ENCODE measurements at regions not wholly inside any gene's neighbourhood (a gene's known extent, or its start where the extent isn't known, plus 50 kb on each side); places are given as distances from the start of the nearest gene placed in this dataset.
"Not testable (repeated sequence)": the region's sequence is repeated elsewhere in the genome, so short reads cannot be mapped to it uniquely, and the experiment has no call there.

DNA sequence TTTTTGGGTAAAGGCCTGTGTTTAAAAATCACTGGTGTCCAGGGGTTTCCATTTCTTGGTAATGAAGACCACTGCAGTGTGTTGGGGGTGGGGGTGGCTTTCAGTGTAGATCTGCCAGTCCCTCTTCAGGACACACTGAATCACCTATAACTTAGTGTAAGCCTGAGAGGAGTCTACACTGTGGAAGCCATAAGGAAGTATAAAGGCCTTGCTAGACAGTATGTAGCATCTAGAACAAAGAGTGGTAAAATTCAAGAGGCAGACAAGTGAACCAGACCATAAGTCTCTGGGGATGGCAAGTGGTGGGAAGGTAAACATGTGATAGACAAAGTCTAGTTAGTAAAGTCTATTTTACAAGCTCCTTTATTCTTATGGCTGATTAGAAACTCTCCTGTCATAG, 191.8 kb downstream of the CCNG2 start:
- Histone ChIP-seq H3K27me3 (ENCODE audit: control insufficient read depth, insufficient read depth, low read length) (no peaks in the 10 kb centered on the region), H3K4me3 (ENCODE audit: low read depth, low read length) (no peak overlapping the region), H3K36me3 (ENCODE audit: control insufficient read depth, insufficient read depth, low read length) (no peaks in the 10 kb centered on the region)
- no peak for TF ChIP-seq CTCF (IDR thresholded peaks at IDR 0.05; ENCODE audit: insufficient read depth, low read length, severe bottlenecking)
- DNase-seq (ENCODE audit: low read depth) (no peak), FAIRE-seq (no peak)

GRCh38 chr4:77349364-77349763, 192.4 kb downstream of the CCNG2 start:
- FAIRE-seq (no peak), DNase-seq (ENCODE audit: low read depth) (peak; percentile 28)
- Histone ChIP-seq H3K36me3 (ENCODE audit: control insufficient read depth, insufficient read depth, low read length) (no peaks in the 10 kb centered on the region), H3K4me3 (ENCODE audit: low read depth, low read length) (no peak overlapping the region), H3K27me3 (ENCODE audit: control insufficient read depth, insufficient read depth, low read length) (no peaks in the 10 kb centered on the region)
- TF ChIP-seq CTCF (IDR thresholded peaks at IDR 0.05; ENCODE audit: insufficient read depth, low read length, severe bottlenecking), result no peak

DNA sequence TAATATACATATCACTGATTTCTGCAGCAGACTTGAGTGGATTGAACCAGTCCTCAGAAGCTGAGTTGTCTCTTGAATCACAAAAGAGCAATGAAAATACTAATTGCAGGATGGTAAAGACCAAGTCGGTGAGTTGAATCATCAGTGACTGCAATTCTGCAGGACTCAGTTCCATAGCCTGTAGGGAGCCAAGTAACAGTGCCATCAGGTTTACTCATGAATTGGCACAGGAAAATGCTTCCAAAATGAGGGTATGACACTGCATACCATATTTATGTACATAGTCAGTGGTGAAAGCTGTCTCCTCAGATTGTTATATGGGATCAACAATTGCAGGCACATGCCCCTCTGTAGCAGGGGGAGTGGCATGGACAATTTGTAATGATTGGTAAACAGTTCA, 192.8 kb downstream of the CCNG2 start:
- Histone ChIP-seq H3K27me3 (ENCODE audit: control insufficient read depth, insufficient read depth, low read length) (no peaks in the 10 kb centered on the region), H3K4me3 (ENCODE audit: low read depth, low read length) (no peak overlapping the region), H3K36me3 (ENCODE audit: control insufficient read depth, insufficient read depth, low read length) (no peaks in the 10 kb centered on the region)
- no peak for TF ChIP-seq CTCF (IDR thresholded peaks at IDR 0.05; ENCODE audit: insufficient read depth, low read length, severe bottlenecking)
- FAIRE-seq, result peak; percentile 55
- peak; percentile 96 for DNase-seq (ENCODE audit: low read depth)

DNA sequence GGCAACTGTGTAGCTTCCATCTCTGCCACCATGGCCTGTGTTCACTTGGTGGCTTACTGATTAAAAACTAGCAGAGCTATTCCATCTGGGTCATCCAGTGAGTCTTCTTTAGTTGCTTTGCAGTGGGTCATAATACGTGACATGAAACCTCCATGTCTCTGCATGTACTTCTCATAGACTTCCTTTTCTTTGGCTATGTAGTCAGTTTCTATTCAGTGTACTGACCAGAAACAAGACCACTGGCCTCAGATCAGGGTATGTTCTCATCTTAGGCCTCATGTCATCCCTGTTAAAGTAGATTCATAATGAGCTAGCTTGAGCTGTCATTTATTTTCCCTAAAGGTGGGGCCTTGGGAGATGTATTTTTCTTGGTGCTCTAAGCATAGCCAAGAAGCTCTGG, 195.2 kb downstream of the CCNG2 start:
- no peak for TF ChIP-seq CTCF (IDR thresholded peaks at IDR 0.05; ENCODE audit: insufficient read depth, low read length, severe bottlenecking)
- DNase-seq (ENCODE audit: low read depth) (no peak), FAIRE-seq (no peak)
- Histone ChIP-seq H3K36me3 (ENCODE audit: control insufficient read depth, insufficient read depth, low read length) (no peaks in the 10 kb centered on the region), H3K4me3 (ENCODE audit: low read depth, low read length) (no peak overlapping the region), H3K27me3 (ENCODE audit: control insufficient read depth, insufficient read depth, low read length) (no peaks in the 10 kb centered on the region)

GRCh38 chr4:77353724-77354315, 196.8 kb downstream of the CCNG2 start:
- not testable (repeated sequence) for DNase-seq (ENCODE audit: low read depth); H3K27me3 ChIP-seq (ENCODE audit: control insufficient read depth, insufficient read depth, low read length); H3K4me3 ChIP-seq (ENCODE audit: low read depth, low read length); H3K36me3 ChIP-seq (ENCODE audit: control insufficient read depth, insufficient read depth, low read length)
- peak; percentile 95 for FAIRE-seq

DNA sequence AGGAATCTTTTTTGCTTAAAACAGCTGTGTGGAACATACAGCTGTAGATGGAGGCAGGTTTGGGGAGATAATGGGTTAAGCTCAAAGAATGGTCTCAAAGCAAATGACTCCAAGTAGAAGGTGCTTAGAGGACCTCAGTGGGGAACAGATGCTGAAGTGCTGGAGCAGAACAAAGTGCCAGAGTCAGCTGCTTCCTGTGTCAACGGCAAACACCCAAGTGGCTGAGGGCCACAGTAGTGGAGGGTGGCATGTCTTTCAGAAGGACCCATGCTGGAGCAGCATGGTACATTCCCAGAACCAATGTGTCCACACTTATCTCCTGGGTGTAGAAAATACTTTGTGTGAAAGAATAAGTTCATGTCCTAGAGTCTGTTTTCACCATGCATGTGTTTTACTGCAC, 197.5 kb downstream of the CCNG2 start:
- H3K27me3 ChIP-seq (ENCODE audit: control insufficient read depth, insufficient read depth, low read length), result no peaks in the 10 kb centered on the region
- H3K36me3 ChIP-seq (ENCODE audit: control insufficient read depth, insufficient read depth, low read length), result no peaks in the 10 kb centered on the region
- DNase-seq (ENCODE audit: low read depth) (no peak), FAIRE-seq (peak; percentile 96)
- no peak for TF ChIP-seq CTCF (IDR thresholded peaks at IDR 0.05; ENCODE audit: insufficient read depth, low read length, severe bottlenecking)
- H3K4me3 ChIP-seq (ENCODE audit: low read depth, low read length), result no peak overlapping the region
